Head of caudate nucleus (tissue), 42 donors: ENCODE measurements at regions not wholly inside any gene's neighbourhood (a gene's known extent, or its start where the extent isn't known, plus 50 kb on each side); places are given as distances from the start of the nearest gene placed in this dataset.

Source experiments
- DNase-seq, 42 donors: peaks; one replicate each; pipeline versions ENCODE4 v3.0.0 to v3.0.0-alpha.2; 2020 to 2021; ENCODE audit warnings: mixed read lengths in 7 of 42
- intact Hi-C: fragments of 100-400 bp; cut with DNase I; formaldehyde crosslinking; loops from one replicate; pipeline ENCODE4 v1.15.0; 2022

DNA sequence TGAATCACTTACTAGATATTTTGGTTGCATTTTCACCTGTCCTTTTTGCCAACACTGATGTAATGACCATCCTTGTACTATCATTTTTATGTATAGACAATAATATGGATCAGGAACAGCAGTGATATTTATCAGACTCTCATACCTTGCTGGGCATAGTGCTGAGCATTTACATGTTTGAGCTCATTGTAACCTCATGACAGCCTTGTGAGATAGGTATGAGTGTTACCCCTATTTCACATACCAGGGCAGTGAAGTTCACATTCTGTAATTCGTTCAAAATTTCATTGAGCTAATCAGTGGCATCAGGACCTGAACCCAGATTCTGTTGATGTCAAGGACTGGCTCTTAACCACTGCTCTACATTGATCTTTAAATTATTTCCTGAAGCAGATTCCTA is 221.5 kb upstream of the TBL1XR1 start:
- intact Hi-C loops: no loop called here
- no peak for DNase-seq

DNA sequence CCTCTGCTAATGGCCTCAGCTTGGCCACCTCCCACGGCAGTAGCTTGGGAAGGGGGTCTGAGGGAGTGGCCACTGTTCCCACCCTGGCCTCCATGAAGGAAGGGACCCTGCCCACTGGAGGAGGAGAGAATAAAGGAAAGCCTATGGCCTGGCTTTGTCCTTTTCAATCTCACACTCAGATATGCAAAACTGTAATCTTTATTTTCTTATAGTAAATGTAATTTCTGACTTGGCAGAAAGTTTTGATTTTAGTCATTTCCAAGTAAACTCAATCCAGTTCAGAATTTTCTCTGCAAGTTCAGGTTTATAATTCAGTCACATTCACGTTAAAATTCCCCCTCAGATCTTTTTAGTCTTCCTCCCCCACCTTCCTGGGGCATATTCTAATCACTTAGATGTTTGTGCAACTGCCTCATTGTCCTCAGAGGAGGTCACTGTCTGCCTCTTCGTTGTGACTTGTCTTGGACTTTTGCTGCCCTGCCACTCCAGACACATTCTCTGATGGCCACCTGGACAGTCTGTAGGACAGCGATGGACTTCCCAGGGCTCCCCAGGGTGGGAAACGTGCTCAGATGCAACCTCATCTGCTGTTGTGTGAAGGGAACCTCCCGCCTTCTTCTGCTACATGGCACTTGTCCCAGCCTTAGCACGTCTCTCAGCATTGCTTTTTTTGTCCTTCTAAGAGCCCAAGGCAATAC is 222.8 kb upstream of the TBL1XR1 start:
- DNase-seq: no peak
- intact Hi-C loops: no loop called here

GRCh38 chr3:177420651-177421480 is 223.6 kb upstream of the TBL1XR1 start:
- no peak for DNase-seq
- intact Hi-C loops: no loop called here

- DNase-seq: no peak
- intact Hi-C loops: no loop called here
These were observed 224.2 kb upstream of the TBL1XR1 start for GRCh38 chr3:177421481-177421785.

DNA sequence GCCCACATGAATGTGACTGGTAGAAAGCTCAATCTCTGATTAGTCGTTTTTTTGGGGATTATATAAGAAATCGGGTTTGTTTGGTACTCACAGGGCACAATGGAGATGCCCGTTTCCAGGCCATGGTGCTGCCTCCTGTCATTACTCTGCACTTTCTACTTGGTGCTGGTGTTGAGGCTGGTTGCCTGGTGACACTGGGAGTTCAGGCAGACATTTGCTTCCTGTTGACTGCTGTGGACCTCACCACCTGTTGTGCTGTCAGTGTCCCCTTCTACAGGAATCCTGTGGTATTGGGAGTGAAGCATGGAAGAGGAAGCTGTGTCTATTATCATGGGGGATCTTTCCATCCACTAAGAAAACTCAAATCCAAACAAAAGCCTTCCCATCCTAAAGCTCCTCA is 227.2 kb upstream of the TBL1XR1 start:
- DNase-seq: no peak
- intact Hi-C loops: no loop called here

GRCh38 chr3:177425042-177425441 is 227.8 kb upstream of the TBL1XR1 start:
- no peak for DNase-seq
- intact Hi-C loops: no loop called here

DNA sequence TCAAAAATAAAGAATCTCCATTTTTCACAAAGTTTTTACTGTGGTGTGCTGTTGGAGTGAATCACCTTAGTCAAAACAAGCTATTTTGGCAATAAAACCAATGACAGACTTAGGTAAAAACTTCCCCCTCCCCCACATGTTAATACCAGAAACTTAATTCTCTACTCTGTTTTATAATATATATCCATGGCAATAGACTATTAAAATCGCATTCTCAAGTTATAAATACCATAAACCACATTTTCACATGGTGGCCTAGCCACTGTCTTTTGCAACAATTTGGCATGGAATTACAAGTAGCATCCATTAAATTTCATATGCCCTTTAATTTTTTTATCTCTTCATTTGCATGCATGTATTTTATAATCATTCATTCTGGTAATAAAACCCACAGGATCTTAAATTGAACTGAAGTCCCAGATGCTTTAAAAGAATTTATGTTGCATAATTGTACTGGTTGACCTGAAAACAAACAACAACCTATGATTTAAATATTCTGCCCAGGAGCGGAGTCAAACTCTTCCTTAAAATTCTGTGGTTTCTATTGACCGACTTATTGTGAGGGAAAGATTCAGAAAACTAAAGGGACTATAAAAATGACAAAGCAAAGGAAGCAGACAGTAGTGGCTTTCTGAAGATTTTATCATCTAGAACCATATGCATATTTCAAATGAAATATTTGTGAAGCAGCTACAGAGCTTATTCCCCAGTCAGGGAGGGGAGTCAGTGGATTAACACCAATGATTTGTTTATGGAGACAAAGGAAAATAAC is 229.0 kb upstream of the TBL1XR1 start:
- no peak for DNase-seq

DNA sequence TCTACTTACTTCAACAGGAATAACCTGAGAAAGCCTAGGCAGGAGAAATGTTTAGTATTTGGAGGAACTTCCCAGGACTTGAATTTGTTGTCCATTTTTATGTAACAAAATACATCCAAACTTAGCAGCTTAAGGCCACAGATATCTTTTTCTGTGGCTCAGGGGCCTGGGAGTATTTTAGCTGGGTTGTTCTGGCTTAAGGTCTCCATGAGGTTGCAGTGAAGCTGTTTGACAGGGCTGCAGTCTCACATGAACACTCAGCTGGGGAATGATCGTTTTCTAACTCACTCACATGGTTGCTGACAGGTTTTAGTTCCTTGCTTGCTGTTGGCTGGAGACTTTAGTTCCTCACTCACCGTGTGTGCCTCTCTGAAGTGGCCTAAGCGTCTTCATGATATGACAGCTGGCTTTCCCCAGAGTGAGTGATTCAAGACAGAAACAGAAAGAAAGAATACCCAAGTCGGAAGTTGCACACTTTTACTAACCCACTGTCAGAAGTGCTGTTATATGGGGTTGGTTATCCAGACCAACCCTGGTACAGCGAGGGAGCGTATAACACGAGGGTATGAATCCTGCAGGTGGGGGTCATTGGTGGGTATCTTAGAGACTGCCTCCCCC is 229.7 kb upstream of the TBL1XR1 start:
- no peak for DNase-seq
- intact Hi-C loops: no loop called here

More for the DNA sequence above, 229.0 kb upstream of the TBL1XR1 start:
- intact Hi-C loops: no loop called here

DNA sequence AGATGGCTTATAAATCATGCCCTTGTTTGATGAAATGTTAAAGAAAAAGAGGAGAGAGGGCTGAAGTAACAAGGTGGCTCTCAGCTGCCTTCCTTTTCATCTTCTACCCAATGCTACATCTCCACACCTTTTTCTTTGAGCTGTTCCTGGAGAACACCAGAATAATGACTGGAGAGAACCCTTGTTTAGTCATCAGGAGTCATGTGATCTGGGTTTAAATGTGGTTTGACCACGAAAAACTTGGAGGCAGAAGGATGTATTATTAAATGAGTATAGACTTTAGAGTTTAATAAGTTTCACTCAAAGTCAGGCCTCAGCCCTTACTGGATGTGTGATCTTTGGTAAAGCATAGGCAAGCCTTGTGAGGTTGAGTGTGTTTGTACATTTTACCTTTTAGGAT is 230.3 kb upstream of the TBL1XR1 start:
- DNase-seq: no peak

DNA sequence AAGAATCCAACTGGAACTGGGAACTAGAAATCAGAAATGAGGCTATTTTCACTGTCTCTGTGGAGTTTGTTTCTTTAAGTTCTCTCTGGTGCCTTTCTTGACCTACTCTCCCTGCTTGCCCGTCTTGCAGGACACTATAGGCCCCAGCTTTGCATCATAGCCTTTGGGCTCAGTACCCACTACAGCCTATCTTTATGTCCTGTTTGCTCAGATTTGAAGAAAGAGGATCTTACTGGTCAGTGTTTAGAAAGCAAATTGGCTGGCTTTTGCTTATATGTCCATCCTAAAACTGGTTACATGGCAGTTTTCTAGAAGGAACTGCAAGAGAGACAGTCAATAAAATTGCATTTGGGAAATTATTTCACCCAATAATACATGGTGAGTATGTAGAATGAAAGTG is 231.8 kb upstream of the TBL1XR1 start:
- intact Hi-C loops: no loop called here
- DNase-seq: no peak

More for the DNA sequence above, 230.3 kb upstream of the TBL1XR1 start:
- intact Hi-C loops: no loop called here

GRCh38 chr3:177429771-177430170 is 232.5 kb upstream of the TBL1XR1 start:
- intact Hi-C loops: no loop called here
- DNase-seq: no peak

DNA sequence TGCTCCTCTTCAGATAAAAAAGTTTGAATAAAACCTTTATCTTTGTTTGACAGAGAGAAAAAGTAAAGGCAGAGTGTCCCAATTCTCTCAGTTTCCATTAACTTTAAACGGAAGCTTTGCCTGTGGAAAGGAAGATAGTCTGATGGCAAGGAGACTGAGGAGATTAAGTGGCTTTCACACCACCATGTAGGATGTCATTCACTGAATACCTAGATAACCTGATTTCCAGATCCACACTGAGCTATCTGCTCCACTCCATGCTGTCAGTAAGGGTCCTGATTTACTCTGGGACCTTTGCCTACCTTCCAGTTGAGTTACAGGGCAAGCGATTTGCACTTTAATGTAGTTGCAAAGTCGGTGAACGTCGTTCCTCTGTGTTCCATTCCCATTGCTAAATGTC is 233.4 kb upstream of the TBL1XR1 start:
- intact Hi-C loops: no loop called here

DNA sequence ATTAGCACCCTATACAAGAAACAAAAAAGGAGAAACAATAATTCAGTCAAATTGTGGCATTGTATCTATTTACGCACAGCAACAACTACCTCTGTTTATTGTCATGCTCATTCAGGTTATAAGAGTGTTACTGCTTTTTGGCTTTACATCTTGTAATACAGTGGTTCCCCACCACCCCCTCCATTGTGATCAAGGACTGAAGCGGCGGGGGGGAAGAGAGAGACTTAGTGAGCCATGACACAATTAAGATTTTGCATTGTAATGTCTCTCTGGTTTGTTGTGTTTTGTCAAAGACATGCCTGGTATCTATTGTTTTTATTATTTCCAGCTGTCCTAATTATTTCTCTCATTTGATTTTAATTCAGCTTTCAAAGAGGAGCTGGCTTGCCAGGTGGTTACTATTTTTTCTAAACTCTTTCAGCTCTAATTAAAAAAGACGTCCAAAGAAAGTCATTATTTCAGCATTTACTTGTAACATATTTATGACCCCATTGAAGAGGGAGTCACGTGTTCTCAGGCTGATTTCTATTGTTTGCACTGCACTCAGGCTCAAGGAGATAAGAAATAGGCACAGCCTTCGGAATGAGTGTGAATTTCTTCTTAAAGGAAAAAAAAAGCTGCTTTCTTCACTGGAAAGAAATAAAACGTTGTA is 234.4 kb upstream of the TBL1XR1 start:
- intact Hi-C loops: no loop called here
- no peak for DNase-seq

More for the DNA sequence above, 233.4 kb upstream of the TBL1XR1 start:
- DNase-seq: no peak

DNA sequence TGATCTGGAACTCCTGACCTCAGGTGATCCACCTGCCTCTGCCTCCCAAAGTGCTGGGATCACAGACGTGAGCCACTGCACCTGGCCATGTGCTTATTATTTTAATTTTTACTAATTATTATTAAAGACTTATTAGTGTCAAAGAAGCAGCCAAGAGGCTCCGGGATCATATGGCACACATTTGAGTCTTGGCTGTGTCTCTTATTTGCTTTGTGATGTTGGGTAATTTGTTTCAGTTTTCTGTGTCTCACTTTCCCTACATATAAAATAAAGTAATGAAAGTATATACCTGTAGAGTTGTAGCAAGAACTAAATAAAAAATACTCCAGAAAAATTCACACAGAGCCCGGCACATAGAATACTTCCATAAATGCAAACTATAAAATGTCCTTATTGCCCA is 238.0 kb upstream of the TBL1XR1 start:
- no peak for DNase-seq
- intact Hi-C loops: no loop called here

- intact Hi-C loops: no loop called here
- peak in 3 of 42 donors; percentile 30 to 62 (median 31) for DNase-seq
These were observed 240.4 kb upstream of the TBL1XR1 start for GRCh38 chr3:177437513-177438337.

- intact Hi-C loops: no loop called here
- no peak for DNase-seq
These were observed 241.4 kb upstream of the TBL1XR1 start for GRCh38 chr3:177438596-177439220.

DNA sequence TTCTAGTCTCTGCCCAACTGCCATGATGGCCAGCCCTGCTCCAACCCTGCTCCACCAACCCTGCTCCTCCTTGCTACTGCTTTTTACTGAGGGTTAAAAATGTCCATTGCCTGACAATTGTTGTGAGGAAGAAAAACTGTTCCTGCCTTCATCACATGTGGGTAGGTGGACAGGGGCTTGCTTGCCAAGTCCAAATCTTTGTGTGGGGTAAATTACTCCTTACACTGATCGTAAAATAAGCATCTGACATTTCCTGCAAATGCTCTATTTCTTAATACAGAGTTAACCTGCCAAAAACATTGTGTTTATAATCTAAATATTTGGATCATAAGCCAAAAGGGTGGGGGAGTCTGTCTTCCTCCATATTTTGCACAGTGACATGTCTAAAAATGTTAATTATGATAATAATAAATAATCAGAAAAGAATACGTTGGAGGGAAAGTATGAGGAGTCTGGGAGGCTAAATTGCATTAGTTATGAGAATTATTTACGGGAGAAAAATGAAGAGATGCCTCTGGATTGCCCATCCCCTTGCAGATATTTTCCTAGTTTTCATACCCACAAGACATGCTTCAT is 242.5 kb upstream of the TBL1XR1 start:
- no peak for DNase-seq
- intact Hi-C loops: no loop called here
